Kidney capillary endothelial cell (primary cell): ENCODE measurements at regions not wholly inside any gene's neighbourhood (a gene's known extent, or its start where the extent isn't known, plus 50 kb on each side); places are given as distances from the start of the nearest gene placed in this dataset.
"Not testable (repeated sequence)": the region's sequence is repeated elsewhere in the genome, so short reads cannot be mapped to it uniquely, and the experiment has no call there.

Experiments
- DNase-seq: peaks from one replicate; pipeline ENCODE4 v3.0.0-alpha.2; 2018; ENCODE audit warnings: low spot score

GRCh38 chr7:92972441-92972840 lies 136.1 kb upstream of the CDK6 start:
- DNase-seq = no peak

GRCh38 chr7:92969061-92969460 lies 132.7 kb upstream of the CDK6 start:
- DNase-seq = no peak

GRCh38 chr7:92968502-92968901 lies 132.1 kb upstream of the CDK6 start:
- DNase-seq = no peak

- no peak for DNase-seq
These were observed 130.9 kb upstream of the CDK6 start for GRCh38 chr7:92967238-92967637.

GRCh38 chr7:92964141-92964540 lies 127.8 kb upstream of the CDK6 start:
- DNase-seq = no peak

- DNase-seq = no peak
These were observed 127.2 kb upstream of the CDK6 start for GRCh38 chr7:92963566-92963965.

GRCh38 chr7:92961961-92962360 lies 125.6 kb upstream of the CDK6 start:
- DNase-seq = no peak

- DNase-seq = no peak
These were observed 120.2 kb upstream of the CDK6 start for GRCh38 chr7:92956575-92956974.

GRCh38 chr7:92955081-92955480 lies 118.7 kb upstream of the CDK6 start:
- DNase-seq = no peak

- DNase-seq = no peak
These were observed 117.3 kb upstream of the CDK6 start for GRCh38 chr7:92953657-92954056.

GRCh38 chr7:92949748-92950147 lies 113.4 kb upstream of the CDK6 start:
- DNase-seq = no peak

- DNase-seq = no peak
These were observed 109.5 kb upstream of the CDK6 start for GRCh38 chr7:92945840-92946239.

GRCh38 chr7:92944633-92945032 lies 108.3 kb upstream of the CDK6 start:
- no peak for DNase-seq

GRCh38 chr7:92942706-92943105 lies 106.3 kb upstream of the CDK6 start:
- DNase-seq = not testable (repeated sequence)

- no peak for DNase-seq
These were observed 103.4 kb upstream of the CDK6 start for GRCh38 chr7:92939666-92940360.

- no peak for DNase-seq
These were observed 97.7 kb upstream of the CDK6 start for GRCh38 chr7:92934096-92934495.

- DNase-seq = no peak
These were observed 96.1 kb upstream of the CDK6 start for GRCh38 chr7:92932450-92932849.

GRCh38 chr7:92930404-92930803 lies 94.0 kb upstream of the CDK6 start:
- DNase-seq = no peak

- DNase-seq = no peak
These were observed 90.3 kb upstream of the CDK6 start for GRCh38 chr7:92926697-92927044.

GRCh38 chr7:92925876-92926696 lies 89.7 kb upstream of the CDK6 start:
- no peak for DNase-seq

GRCh38 chr7:92924800-92925199 lies 88.4 kb upstream of the CDK6 start:
- DNase-seq = no peak

- DNase-seq = no peak
These were observed 80.9 kb upstream of the CDK6 start for GRCh38 chr7:92917230-92917629.

GRCh38 chr7:92916770-92917224 lies 80.4 kb upstream of the CDK6 start:
- DNase-seq = no peak

- no peak for DNase-seq
These were observed 79.0 kb upstream of the CDK6 start for GRCh38 chr7:92915348-92915747.
